NCI-H748 treated with DMSO at 0.1 percent for 48 hours (cell line): ENCODE measurements at regions not wholly inside any gene's neighbourhood (a gene's known extent, or its start where the extent isn't known, plus 50 kb on each side); places are given as distances from the start of the nearest gene placed in this dataset.

Source experiments
- DNase-seq: peaks from one replicate; lab custom pipeline; 2025; lab: John Stamatoyannopoulos, UW

- no peak for DNase-seq
Measured at GRCh38 chr2:155294358-155294757, 595.9 kb downstream of the KCNJ3 start.

GRCh38 chr2:155281907-155282306 is 583.4 kb downstream of the KCNJ3 start:
- DNase-seq: no peak

DNA sequence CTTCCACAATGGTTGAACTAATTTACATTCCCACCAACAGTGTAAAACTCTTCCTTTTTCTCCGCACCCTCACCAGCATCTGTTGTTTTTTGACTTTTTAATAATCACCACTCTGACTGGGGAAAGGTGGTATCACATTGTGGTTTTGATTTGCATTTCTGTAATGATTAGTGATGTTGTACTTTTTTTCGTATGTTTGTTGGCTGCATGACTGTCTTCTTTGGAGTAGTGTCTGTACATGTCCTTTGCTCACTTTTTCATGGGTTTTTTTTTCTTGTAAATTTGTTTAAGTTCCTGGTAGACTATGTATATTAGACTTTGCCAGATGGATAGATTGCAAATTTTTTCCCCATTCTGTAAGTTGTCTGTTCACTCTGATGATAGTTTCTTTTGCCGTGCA is 574.8 kb downstream of the KCNJ3 start:
- no peak for DNase-seq

- no peak for DNase-seq
Measured at GRCh38 chr2:155266583-155266982, 568.1 kb downstream of the KCNJ3 start.

GRCh38 chr2:155266109-155266508 is 567.6 kb downstream of the KCNJ3 start:
- no peak for DNase-seq

DNA sequence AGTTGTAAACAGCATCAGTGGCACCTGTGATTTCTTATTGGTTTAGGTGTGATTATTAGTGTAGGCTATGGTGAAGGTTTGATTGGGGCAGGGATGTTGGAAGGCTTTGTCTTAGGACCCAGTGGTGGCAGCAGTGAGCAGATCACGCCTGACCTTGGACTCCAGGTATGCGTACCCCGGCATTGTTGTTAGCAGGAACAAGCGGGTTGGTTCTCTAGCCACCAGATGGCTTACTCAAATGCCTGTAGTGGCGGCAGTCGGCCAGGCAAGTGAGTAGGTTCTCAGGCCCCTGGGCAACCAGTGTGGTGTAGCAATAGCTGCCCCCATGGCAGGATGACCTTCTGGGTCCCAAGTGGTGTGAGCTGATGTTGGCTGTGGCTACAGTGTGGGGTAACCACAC is 558.3 kb downstream of the KCNJ3 start:
- DNase-seq: no peak

GRCh38 chr2:155250800-155251199 is 552.3 kb downstream of the KCNJ3 start:
- DNase-seq: peak; percentile 77

DNA sequence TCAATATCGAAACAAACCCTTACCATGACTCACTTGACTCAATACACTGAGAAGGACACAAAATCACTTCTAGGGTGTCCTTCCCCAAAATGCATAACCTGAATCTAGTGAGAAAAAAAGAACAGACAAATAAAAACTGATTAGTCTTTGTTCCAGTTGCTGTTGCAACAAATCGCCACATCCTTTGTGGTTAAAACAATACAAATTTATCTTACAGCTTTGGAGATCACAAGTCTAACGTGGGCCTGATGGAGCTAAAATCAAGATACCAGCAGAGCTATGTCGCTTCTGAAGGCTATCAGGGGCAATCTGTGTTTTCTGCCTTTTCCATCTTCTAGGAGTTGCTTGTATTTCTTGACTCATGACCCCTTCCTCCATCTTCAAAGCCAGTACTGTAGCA is 541.7 kb downstream of the KCNJ3 start:
- no peak for DNase-seq

DNA sequence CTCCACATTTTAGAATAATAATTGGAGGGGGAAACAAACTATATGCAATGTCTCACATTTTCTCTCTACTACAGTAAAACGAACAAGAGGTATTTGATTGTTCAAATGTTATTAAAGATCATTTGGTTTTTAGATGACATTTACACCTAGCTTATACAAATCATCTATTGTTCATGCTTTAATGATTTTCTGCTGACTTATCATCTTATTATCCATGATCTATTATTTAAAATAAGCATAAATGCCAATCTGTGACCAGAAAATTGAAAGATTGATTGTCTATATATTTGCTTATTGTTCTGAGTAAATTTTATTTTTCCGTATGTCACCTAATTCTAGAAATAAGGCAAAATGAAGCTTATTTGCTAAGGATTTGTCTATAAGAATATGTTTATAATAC is 537.2 kb downstream of the KCNJ3 start:
- DNase-seq: no peak

DNA sequence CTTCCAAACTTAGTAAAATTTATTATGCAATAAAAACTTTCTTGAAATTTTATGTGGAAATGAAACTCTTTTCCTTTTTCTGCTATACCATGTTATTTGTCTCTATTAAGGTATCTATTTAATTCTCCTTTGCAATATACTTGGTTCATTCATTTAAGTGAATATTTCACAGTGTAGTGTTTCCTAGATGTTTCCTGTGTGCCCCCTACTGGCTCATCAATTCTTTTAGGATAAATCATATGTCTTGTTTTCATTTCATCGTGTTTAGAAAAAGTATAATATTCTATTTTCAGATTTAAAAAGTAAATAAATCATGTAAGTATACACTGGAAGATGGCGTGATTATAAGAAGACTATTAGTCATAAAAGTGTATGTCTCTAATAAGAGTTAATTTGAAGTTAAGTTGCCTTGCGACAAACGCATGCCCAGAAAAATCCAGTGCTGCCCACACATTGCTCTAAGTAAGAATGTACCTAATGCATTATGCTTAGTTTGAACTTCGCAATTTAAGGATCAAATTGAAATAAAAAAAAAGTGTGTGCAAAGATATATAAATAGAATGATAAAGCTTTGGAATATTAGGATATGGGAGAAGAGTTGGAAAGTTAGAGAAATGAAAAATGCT is 525.4 kb downstream of the KCNJ3 start:
- peak; percentile 87 for DNase-seq

- no peak for DNase-seq
Measured at GRCh38 chr2:155218945-155219344, 520.5 kb downstream of the KCNJ3 start.

DNA sequence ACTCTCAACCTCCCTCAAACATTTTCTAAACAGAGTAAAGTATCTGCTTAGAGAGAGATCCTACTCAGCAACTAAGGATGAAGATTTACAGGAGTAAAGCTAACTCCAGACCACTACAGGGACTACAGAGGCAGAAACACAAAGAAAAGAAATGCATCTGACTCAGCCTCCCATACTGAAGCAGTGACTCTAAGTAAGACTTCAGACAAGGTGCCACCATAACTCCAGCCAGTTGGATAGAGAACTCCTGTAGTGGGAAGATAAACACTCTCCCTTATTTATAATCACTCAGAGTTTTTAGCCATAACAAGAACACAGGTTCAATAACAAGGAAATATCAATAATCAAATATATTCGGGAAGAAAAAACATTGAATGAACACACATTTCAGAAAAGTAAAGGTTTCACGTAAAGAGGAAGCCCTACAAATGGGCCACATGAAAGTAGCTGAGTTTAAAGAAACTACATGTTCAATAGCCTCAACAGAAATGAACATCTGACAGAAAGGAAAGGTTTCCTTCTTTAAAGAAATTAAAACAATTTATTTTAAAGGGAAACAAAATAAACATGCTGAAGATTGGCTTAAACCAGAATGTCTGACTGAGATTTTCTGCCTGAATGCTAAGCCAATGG is 519.9 kb downstream of the KCNJ3 start:
- no peak for DNase-seq

DNA sequence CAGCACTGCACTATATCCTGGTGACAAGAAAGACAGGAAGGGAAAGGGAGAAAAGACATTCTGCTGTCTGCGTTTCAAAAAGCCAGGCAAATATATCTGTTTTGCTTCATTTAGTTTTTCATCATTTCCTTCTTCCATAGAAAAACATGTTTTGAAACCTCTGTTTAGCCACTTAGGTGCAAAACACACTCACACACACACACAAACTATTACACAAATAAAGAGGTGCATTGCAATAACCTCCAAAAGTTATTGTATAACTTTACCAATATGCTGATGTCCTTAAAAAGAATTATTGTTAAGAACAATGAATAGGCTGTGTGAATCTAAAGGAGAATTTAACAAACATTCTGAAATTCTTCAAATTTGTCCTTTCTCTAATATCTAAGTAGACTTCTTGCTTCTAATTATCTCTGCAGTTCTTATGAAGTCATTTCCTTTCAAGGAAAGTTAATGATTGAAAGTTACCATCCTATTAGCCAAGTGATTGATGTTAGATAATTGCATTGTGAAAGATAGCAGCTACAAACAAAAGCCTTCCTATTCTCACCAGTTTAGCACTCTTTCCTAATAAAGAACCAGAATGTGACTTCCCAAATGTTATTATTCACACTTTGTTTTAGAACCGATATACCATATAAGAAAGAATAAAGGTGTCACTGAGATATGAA is 516.7 kb downstream of the KCNJ3 start:
- no peak for DNase-seq

DNA sequence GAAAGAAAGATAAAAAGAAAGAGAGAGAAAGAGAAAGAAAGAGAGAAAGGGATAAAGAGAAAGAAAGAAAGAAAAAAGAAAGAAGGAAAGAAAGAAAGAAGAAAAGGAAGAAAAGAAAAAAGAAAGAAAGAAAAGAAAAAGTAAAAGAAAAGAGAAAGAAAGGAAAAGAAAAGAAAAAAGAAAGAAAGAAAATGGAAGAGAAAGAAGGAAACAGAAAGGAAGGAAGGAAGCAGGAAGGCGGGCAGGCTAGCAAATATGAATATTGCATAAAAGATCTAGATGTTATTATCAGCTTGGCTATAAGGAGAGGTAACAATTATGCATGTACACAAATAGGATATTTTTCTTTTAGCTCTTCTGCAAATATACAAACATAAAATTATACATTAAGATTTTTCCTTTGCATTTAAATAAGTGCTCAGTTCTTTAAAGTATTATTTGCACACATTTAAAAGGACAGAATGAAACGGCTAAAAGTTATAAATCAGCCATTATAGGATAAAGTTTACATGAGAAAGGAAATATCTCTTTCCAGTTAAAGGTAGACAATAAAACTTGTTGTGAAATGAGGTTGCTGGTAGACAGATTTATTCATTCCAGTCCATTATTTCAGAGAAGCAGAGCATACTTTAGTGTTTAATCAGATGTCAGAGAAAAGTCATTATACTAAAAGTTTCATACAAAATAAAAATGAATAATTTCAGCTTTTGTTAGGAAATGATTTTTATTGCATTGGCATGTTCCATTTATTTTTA is 511.4 kb downstream of the KCNJ3 start:
- no peak for DNase-seq

DNA sequence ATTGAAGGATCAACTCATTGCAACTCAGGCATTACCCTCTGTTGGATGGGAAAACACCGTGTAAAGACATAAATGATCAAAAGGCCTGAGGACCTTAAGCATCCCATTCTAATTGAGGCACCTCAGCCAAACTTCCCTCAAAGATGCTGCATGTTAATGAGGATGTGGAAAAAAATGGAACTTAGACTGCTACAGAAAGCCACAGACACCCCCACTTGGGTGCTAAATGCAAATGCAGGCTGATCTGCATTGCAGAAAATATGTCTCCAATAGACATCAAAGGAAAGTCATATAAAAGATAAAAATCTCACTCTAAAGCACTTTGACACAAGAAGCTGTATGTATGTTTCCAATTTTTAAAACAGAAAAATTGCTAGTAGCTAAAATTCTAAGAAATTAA is 504.7 kb downstream of the KCNJ3 start:
- no peak for DNase-seq

DNA sequence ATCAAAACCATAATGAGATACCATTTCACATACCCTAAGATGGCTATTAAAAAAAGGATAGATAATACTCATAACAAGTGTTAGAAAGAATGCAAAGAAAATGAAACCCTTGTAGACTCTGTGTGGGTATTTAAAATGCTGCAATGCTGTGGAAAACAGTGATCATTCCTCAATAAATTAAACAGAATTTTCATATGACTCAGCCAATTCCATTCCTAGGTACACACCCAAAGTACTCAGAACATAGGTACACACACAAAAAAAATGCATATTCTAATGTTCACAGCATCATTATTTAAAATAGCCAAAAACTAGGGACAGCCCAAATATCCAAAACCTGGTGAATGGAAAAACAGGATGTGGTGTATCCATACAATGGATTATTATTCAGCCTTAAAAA is 502.3 kb downstream of the KCNJ3 start:
- DNase-seq: no peak

DNA sequence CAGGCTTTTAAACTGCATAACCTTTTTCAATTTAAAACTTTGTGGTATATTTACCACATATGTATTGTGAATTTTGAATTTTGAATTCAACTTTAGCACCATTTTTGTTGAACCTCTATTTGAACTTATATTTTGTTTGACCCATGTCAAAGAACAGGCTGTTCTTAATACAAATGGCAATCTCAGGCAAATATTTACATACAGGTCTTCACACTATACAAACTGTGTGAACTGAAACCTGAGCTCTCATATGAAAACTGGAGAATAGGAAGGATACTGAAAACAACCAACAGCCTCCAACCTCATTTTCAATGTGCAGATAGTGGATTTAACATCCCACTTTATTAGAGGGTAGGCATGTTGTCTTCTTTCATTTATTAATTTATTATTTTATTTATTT is 491.8 kb downstream of the KCNJ3 start:
- DNase-seq: peak; percentile 96

GRCh38 chr2:155178921-155179320 is 480.4 kb downstream of the KCNJ3 start:
- DNase-seq: no peak

DNA sequence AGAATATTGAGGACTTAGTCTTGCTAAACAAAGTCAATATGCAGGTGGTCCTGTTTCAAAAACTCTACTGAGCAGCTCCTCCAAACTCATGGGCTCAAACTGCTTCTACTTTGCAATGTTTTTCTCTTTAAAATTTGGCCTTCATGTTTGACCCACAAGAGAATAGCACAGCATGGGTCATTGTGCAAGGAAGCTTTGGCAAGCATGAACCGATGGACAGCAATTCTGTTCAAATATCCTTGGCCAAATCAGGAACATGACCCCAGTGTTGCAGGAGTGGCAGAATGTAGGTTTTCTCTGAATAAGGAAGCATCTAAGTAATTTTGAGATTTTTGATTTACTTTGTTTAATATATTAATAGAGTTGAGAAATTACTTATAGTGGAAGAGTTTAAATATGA is 477.9 kb downstream of the KCNJ3 start:
- DNase-seq: no peak

- DNase-seq: no peak
Measured at GRCh38 chr2:155169317-155169716, 470.8 kb downstream of the KCNJ3 start.

- no peak for DNase-seq
Measured at GRCh38 chr2:155162494-155162893, 464.0 kb downstream of the KCNJ3 start.

- no peak for DNase-seq
Measured at GRCh38 chr2:155161314-155161713, 462.8 kb downstream of the KCNJ3 start.

GRCh38 chr2:155157711-155158110 is 459.2 kb downstream of the KCNJ3 start:
- DNase-seq: no peak
